Activated naive CD8-positive, alpha-beta T cell treated with anti-CD3 and anti-CD28 coated beads, Interleukin-2, amount 10 ng/mL, durations not matched to agents 7 days and 5 days (primary cell): ENCODE measurements at regions not wholly inside any gene's neighbourhood (a gene's known extent, or its start where the extent isn't known, plus 50 kb on each side); places are given as distances from the start of the nearest gene placed in this dataset.

Experiments
- ATAC-seq: fragments of 150-1000 bp; cut with Tn5 transposase; one replicate; pipeline ENCODE4 v1.10.0; 2021; ENCODE audit warnings: low read depth, moderate library complexity
- POLR2A ChIA-PET: fragments of 350-600 bp; sonication (Branson Sonifier 250); formaldehyde crosslinking; loops from one replicate; lab custom pipeline; 2021; ENCODE audit warnings: antibody characterized with exemption; lab: Charles Lee
- DNase-seq: peaks from one replicate; pipeline ENCODE4 v3.0.0; 2021
- H3K27ac Mint-ChIP-seq: one replicate; pipeline ENCODE4 v1.8.0; 2022; ENCODE audit warnings: mild to moderate bottlenecking, mixed read lengths
- H3K27me3 Mint-ChIP-seq: one replicate; pipeline ENCODE4 v1.8.0; 2022; ENCODE audit warnings: mild to moderate bottlenecking, moderate library complexity, mixed read lengths
- H3K36me3 Mint-ChIP-seq: one replicate; pipeline ENCODE4 v1.8.0; 2021; ENCODE audit warnings: mild to moderate bottlenecking, mixed read lengths
- H3K4me1 Mint-ChIP-seq: one replicate; pipeline ENCODE4 v1.8.0; 2021; ENCODE audit warnings: mixed read lengths
- H3K4me3 Mint-ChIP-seq: one replicate; pipeline ENCODE4 v1.8.0; 2022; ENCODE audit warnings: mild to moderate bottlenecking, moderate library complexity, mixed read lengths
- H3K9me3 Mint-ChIP-seq: one replicate; pipeline ENCODE4 v1.8.0; 2021; ENCODE audit warnings: mixed read lengths

- Mint-ChIP-seq H3K27ac (no peak overlapping the region), H3K9me3 (peaks cover 2% of the 10 kb centered on the region), H3K4me3 (no peak overlapping the region), H3K27me3 (no peaks in the 10 kb centered on the region), H3K36me3 (no peaks in the 10 kb centered on the region), H3K4me1 (no peaks in the 10 kb centered on the region)
- no peak for ATAC-seq
- POLR2A ChIA-PET = no interaction called here
- DNase-seq = no peak
Measured at GRCh38 chr4:36930562-36931111, 313.9 kb upstream of the NWD2 start.

GRCh38 chr4:36944232-36944631 lies 300.3 kb upstream of the NWD2 start:
- POLR2A ChIA-PET = no interaction called here
- H3K27me3 Mint-ChIP-seq = no peaks in the 10 kb centered on the region
- no peaks in the 10 kb centered on the region for H3K4me1 Mint-ChIP-seq

GRCh38 chr4:36961420-36961819 lies 283.1 kb upstream of the NWD2 start:
- no peaks in the 10 kb centered on the region for H3K36me3 Mint-ChIP-seq

More at GRCh38 chr4:36944232-36944631, 300.3 kb upstream of the NWD2 start:
- DNase-seq (no peak), ATAC-seq (no peak)
- Mint-ChIP-seq H3K27ac (no peak overlapping the region), H3K4me3 (no peak overlapping the region), H3K9me3 (no peaks in the 10 kb centered on the region), H3K36me3 (no peaks in the 10 kb centered on the region)

GRCh38 chr4:36966756-36967460 lies 277.6 kb upstream of the NWD2 start:
- Mint-ChIP-seq H3K36me3 (no peaks in the 10 kb centered on the region), H3K9me3 (peaks cover 5% of the 10 kb centered on the region), H3K4me1 (no peaks in the 10 kb centered on the region), H3K27ac (no peak overlapping the region), H3K4me3 (no peak overlapping the region), H3K27me3 (no peaks in the 10 kb centered on the region)
- ATAC-seq = no peak
- DNase-seq = no peak
- POLR2A ChIA-PET = no interaction called here

More at GRCh38 chr4:36961420-36961819, 283.1 kb upstream of the NWD2 start:
- ATAC-seq (no peak), DNase-seq (no peak)
- Mint-ChIP-seq H3K4me3 (no peak overlapping the region), H3K9me3 (no peaks in the 10 kb centered on the region), H3K27ac (no peak overlapping the region), H3K4me1 (no peaks in the 10 kb centered on the region), H3K27me3 (no peaks in the 10 kb centered on the region)
- POLR2A ChIA-PET = no interaction called here

GRCh38 chr4:36979533-36979932 lies 265.0 kb upstream of the NWD2 start:
- no peaks in the 10 kb centered on the region for H3K4me1 Mint-ChIP-seq

GRCh38 chr4:36990128-36990872 lies 254.2 kb upstream of the NWD2 start:
- Mint-ChIP-seq H3K27ac (no peak overlapping the region), H3K36me3 (no peaks in the 10 kb centered on the region), H3K9me3 (peaks cover 2% of the 10 kb centered on the region), H3K4me3 (no peak overlapping the region), H3K27me3 (no peaks in the 10 kb centered on the region), H3K4me1 (no peaks in the 10 kb centered on the region)
- POLR2A ChIA-PET = no interaction called here
- DNase-seq = no peak
- no peak for ATAC-seq

More at GRCh38 chr4:36979533-36979932, 265.0 kb upstream of the NWD2 start:
- ATAC-seq (no peak), DNase-seq (no peak)
- Mint-ChIP-seq H3K27me3 (no peaks in the 10 kb centered on the region), H3K9me3 (no peaks in the 10 kb centered on the region), H3K4me3 (no peak overlapping the region), H3K36me3 (no peaks in the 10 kb centered on the region), H3K27ac (no peak overlapping the region)
- POLR2A ChIA-PET = no interaction called here

- H3K4me1 Mint-ChIP-seq = no peaks in the 10 kb centered on the region
- H3K36me3 Mint-ChIP-seq = no peaks in the 10 kb centered on the region
Measured at GRCh38 chr4:36997727-36998126, 246.8 kb upstream of the NWD2 start.

GRCh38 chr4:37000281-37000680 lies 244.3 kb upstream of the NWD2 start:
- POLR2A ChIA-PET = no interaction called here
- Mint-ChIP-seq H3K27me3 (no peaks in the 10 kb centered on the region), H3K36me3 (no peaks in the 10 kb centered on the region), H3K4me1 (no peaks in the 10 kb centered on the region), H3K27ac (no peak overlapping the region), H3K4me3 (no peak overlapping the region), H3K9me3 (no peaks in the 10 kb centered on the region)
- ATAC-seq = no peak
- DNase-seq = no peak

More at GRCh38 chr4:36997727-36998126, 246.8 kb upstream of the NWD2 start:
- Mint-ChIP-seq H3K27ac (no peak overlapping the region), H3K4me3 (no peak overlapping the region), H3K9me3 (no peaks in the 10 kb centered on the region), H3K27me3 (no peaks in the 10 kb centered on the region)
- POLR2A ChIA-PET = no interaction called here
- DNase-seq = no peak
- ATAC-seq = no peak

- H3K4me3 Mint-ChIP-seq = no peak overlapping the region
- H3K4me1 Mint-ChIP-seq = no peaks in the 10 kb centered on the region
- no peak overlapping the region for H3K27ac Mint-ChIP-seq
- ATAC-seq = no peak
- H3K9me3 Mint-ChIP-seq = peaks cover 3% of the 10 kb centered on the region
- no peaks in the 10 kb centered on the region for H3K27me3 Mint-ChIP-seq
- no peak for DNase-seq
- H3K36me3 Mint-ChIP-seq = no peaks in the 10 kb centered on the region
- POLR2A ChIA-PET = no interaction called here
Measured at GRCh38 chr4:37001688-37002436, 242.7 kb upstream of the NWD2 start.

GRCh38 chr4:37002625-37003024 lies 241.9 kb upstream of the NWD2 start:
- DNase-seq (no peak), ATAC-seq (no peak)
- Mint-ChIP-seq H3K4me3 (no peak overlapping the region), H3K36me3 (no peaks in the 10 kb centered on the region), H3K27ac (no peak overlapping the region), H3K9me3 (peaks cover 3% of the 10 kb centered on the region), H3K27me3 (no peaks in the 10 kb centered on the region), H3K4me1 (no peaks in the 10 kb centered on the region)
- POLR2A ChIA-PET = no interaction called here

GRCh38 chr4:37008199-37008598 lies 236.3 kb upstream of the NWD2 start:
- DNase-seq (no peak), ATAC-seq (no peak)
- Mint-ChIP-seq H3K4me1 (no peaks in the 10 kb centered on the region), H3K9me3 (peaks cover 3% of the 10 kb centered on the region), H3K36me3 (no peaks in the 10 kb centered on the region), H3K4me3 (no peak overlapping the region), H3K27ac (no peak overlapping the region), H3K27me3 (no peaks in the 10 kb centered on the region)
- POLR2A ChIA-PET = no interaction called here

- DNase-seq (no peak), ATAC-seq (no peak)
- H3K36me3 Mint-ChIP-seq = no peaks in the 10 kb centered on the region
- H3K4me3 Mint-ChIP-seq = no peak overlapping the region
- POLR2A ChIA-PET = no interaction called here
- H3K4me1 Mint-ChIP-seq = no peaks in the 10 kb centered on the region
- H3K27ac Mint-ChIP-seq = no peak overlapping the region
- no peaks in the 10 kb centered on the region for H3K9me3 Mint-ChIP-seq
- peaks cover 2% of the 10 kb centered on the region for H3K27me3 Mint-ChIP-seq
Measured at GRCh38 chr4:37014584-37014983, 230.0 kb upstream of the NWD2 start.

- Mint-ChIP-seq H3K9me3 (no peaks in the 10 kb centered on the region), H3K36me3 (no peaks in the 10 kb centered on the region), H3K4me3 (no peak overlapping the region), H3K27me3 (peaks cover 2% of the 10 kb centered on the region), H3K27ac (no peak overlapping the region), H3K4me1 (no peaks in the 10 kb centered on the region)
- POLR2A ChIA-PET = no interaction called here
- ATAC-seq (no peak), DNase-seq (no peak)
Measured at GRCh38 chr4:37015391-37015790, 229.2 kb upstream of the NWD2 start.
